Left kidney (tissue), 1 donor: ENCODE measurements at regions not wholly inside any gene's neighbourhood (a gene's known extent, or its start where the extent isn't known, plus 50 kb on each side); places are given as distances from the start of the nearest gene placed in this dataset.

Experiments
- DNase-seq: peaks from one replicate; pipeline ENCODE4 v3.0.0-alpha.2; 2013

DNA sequence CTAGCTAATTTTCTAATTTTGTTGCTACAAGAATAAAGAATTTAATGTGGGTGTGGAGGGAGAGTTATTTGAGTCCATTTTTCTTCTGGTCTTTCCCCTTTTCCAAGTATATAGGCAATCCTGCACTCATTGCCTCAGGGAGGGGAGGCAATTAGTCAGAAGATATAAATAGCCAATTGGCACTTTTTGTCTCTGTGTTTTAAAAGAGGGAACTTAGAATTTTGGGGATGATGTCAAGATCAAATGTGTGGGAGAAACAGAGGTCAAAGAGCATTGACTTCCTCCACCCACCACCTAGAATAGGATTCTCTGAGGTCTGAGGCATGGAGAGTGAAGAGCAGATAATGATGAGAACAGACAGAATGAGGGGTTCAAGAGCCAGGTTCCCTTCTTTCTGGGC is 120.3 kb upstream of the ZC3H12C start:
- no peak for DNase-seq

DNA sequence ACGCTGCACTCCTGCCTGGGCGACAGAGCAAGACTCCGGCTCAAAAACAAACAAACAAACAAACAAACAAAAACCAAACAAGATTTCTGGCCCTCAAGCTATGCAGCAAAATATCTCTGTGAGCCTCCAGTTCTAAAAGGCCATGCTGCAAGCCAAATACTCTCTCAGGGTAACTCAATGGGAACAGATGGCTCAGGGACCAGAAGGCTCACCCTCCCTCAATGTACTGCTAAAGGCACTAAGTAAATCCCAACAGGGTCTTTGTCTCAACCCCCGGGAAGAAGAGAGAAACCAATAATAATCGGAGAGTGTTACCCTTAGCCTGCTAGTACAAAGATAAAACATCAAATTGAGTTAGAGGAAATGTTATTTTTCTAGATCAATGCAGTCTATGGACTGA is 119.7 kb upstream of the ZC3H12C start:
- DNase-seq: no peak

- no peak for DNase-seq
Observed at GRCh38 chr11:109974523-109974922, 118.7 kb upstream of the ZC3H12C start.

DNA sequence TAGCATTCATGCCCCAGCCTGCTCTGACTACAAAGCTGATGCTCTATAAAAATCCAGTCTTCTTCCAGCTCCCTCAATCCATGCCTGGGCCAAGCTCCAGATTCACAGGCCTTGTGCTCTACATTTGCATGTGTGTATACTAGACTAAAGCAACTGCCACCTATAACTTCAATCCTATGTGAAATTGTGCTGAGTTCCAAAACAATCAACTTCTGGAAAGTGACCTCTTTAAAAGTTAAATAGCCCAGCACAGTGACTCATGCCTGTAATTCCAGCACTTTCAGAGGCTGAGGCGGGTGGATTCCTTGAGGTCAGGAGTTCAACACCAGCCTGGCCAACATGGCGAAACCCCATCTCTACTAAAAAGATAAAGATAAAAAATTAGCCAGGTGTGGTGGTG is 114.3 kb upstream of the ZC3H12C start:
- DNase-seq: no peak

DNA sequence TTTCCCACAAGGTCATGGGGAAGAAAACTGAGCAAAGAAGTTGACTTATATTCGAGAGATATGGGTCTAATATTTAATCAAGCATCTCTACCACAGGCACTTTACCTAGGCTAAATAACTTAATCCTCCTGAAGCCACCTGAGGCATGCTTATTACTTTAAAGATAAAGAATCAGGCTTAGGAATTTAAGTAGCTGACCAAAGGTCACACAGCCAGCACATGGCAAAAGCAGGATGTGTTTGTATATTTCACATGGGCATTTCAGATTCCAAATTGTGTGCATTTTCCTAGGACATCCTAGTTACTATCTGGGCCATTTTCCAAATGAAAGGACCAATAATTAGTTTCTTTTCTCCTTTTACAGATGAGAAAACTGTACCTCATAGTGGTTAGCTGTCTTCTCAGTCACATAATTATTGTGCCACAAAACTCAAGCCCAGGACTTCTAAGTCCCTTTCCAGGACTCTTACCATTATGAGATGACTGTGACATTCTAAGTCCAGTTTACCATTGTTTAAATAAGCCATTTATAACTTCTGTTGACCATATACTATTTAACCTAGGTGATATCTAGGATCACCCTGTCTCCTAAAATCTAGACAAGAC is 112.1 kb upstream of the ZC3H12C start:
- no peak for DNase-seq

DNA sequence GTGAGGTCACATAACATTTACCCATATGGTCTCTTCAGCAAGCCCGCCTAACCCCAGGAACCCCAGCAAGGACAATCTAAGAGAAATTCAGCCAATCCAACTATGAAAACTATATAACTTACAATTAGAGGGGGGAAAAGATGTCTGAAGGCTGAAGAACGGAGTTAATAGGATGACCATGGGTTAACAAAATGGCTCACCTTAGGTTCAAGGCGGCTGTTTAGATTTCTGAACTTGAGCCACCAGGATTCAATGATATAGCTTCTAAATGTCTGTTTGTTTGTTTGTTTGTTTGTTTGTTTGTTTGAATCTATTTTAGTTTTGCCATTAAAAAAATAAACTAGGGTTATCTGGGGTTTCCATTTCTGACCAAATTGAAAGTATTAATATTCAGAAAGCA is 109.8 kb upstream of the ZC3H12C start:
- DNase-seq: no peak

- no peak for DNase-seq
Observed at GRCh38 chr11:109984634-109985289, 108.4 kb upstream of the ZC3H12C start.

DNA sequence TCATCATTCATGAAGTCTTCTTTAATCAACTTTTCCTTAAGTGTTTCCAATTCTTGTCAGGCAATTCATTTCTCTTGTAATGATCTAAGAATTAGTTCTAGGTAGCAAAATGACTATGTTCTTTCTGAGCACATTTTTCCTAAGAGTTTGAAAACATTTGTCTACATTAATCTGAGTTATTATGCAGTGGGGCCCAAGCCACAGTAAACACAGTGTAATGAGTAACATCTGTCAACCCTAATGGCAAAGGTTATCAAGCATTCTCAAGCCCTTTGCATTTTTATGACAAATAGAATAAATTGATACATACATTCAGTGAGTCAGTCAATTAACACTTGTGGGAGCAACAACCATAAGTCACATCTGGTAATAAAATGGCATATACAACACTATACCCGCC is 106.7 kb upstream of the ZC3H12C start:
- no peak for DNase-seq

DNA sequence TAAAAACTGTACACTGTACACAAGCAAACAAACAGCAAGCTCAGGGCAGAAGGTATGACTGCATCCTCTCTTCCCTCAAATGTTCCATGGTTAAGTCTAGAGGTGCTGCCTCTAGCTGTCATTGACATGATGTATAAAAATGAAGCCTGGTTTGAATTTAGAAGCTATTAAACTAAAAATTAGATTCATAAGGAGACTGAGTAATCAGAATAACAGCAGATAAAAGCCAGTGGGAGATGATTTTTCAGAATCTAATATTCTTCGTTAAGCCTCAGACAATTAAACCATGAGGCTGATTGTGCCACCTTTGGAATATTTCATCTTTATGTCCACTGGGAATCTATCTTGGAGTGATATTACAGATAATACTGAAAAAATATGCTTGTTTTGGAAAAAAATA is 101.4 kb upstream of the ZC3H12C start:
- DNase-seq: no peak

GRCh38 chr11:109993786-109994185 is 99.4 kb upstream of the ZC3H12C start:
- no peak for DNase-seq

- no peak for DNase-seq
Observed at GRCh38 chr11:109994907-109995306, 98.3 kb upstream of the ZC3H12C start.

- no peak for DNase-seq
Observed at GRCh38 chr11:109996060-109996459, 97.1 kb upstream of the ZC3H12C start.

DNA sequence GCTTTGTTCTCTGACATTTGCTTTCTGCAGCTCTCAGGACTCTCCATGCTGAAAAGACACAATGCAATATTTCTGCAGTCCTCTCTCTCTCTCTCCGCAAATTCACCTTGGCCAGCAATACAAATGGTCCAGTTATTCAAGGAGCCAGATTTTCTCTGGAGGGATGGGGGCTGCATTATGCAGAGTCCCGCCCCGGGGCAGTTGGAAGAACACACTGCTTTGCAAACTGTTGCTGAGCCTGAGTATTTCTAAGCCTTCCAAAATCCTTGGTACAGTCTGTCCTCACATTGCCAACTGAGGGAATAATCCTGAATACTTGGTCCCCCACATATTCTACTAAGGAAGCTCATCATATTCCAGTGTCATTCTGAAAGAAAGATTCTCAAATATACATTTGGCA is 94.3 kb upstream of the ZC3H12C start:
- DNase-seq: no peak

DNA sequence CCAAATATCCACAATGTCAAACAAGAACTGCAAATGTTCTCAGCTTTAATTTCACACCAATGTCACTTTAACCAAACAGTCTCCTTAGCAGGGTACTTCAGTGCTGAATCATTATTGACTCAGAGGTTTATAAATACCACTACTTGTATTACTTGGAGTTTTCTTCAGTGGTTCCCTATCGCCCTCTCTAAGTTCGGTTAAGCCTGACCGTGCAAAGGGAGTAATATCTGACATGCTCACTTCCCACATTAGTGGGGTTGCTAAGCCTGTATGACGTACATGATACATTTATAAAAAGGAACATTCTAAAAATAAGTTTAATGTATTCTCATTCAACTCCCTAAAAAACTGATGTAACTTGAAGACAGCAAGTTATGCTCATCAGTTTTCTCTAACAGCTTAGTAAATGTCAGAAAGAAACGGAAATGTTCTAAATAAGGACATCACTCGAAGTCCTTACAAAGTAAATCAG is 93.1 kb upstream of the ZC3H12C start:
- DNase-seq: no peak

DNA sequence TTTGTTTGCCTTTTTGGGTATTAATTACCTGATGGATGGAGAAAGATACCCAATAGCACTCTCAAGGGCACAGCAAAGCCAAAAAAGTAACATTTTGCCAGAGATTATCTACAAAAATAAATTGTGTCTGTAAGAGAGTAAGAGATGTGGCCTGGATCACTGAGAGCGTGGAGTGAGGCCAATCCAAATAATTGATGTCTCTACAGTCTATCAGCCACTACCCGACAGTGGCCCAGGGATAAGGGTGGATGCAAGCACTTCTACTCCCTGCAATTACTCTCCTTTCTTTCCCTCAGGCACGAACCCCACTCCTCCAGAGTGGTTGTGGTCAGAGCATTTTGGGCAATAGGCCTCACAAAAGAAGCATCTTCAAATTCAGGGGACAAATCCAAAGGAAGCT is 92.3 kb upstream of the ZC3H12C start:
- no peak for DNase-seq

DNA sequence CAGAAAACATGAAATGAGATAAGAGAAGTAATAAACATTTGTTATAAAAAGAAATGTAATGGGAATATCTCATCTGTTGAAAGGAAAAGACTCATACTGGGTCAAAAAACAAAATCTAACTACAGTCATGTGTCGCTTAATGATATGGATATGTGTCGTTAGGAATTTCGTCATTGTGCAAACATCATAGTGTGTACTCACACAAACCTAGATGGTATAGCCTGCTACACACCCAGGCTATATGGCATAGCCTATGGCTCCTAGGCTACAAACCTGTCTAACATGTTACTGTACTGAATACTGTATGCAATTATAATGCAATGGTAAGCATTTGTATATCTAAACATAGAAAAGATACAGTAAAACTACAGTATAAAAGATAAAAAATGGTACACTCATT is 89.8 kb upstream of the ZC3H12C start:
- DNase-seq: no peak

- DNase-seq: no peak
Observed at GRCh38 chr11:110011595-110011994, 81.6 kb upstream of the ZC3H12C start.

- DNase-seq: no peak
Observed at GRCh38 chr11:110015695-110016094, 77.5 kb upstream of the ZC3H12C start.

DNA sequence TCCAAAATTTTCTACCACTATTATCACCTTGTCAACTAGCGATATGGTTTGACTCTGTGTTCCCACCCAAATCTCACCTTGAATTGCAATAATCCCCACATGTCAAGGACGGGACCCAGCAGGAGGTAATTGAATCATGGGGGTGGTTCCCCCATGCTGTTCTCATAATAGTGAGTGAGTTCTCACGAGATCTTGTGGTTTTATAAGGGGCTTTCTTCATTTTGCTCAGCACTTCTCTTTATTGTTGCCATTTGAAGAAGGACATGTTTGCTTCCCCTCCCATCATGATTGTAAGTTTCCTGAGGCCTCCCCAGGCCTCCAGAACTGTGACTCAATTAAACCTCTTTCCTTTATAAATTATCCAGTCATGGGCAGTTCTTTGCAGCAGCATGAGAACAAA is 73.5 kb upstream of the ZC3H12C start:
- DNase-seq: no peak

DNA sequence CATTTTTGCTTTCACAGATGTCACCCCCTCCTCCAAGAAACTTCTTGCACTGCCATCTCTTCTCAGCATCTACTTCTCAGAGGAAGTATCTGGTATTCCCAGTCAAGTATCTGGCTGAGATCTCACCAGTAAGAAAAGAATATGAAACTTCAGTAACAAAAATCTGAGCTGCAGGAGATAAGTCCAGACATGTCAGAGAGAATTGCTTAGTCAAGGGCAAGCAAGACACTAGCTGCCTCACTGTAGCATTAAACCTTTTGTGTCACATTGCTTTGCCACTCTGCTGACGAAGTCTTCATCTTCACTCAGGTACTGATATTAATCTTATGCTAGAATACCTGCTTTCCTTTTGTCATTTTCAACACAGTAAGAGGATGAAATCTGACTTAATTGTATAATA is 70.6 kb upstream of the ZC3H12C start:
- no peak for DNase-seq

- no peak for DNase-seq
Observed at GRCh38 chr11:110023711-110024110, 69.5 kb upstream of the ZC3H12C start.

DNA sequence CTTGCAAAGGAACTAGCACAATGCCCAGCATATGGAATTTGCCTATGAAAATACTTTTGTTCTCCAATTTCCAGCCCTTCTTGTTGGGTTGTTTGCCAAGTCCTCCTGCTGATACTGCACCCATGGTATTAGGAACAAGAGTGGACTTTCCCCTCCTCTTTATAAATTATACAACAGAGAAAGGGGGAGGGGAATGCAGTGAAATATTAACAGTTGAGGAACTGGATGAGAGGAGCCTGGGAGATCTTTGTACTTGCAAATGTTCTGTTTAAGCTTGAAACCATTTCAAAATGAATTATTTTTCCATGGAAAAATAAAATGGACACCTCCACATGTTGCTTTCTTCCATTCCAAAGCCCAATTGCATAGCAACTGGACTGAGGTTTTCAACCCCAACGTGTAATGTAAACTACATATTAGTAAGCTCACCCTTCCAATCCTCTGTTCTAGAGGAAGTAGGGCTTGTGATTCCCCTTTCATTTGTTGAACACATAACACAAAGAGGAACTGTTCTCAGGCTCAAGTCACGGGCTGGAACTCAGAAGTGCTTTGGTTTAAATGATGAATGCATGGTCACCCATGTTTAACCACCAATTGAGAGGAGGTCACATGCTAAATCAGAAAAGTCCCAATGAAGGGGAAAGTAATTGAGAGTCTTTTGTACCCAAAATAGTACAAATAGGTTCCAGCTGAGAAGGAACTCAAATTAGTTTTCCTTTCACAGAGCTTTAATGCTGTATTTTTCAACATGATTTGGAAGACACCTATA is 66.2 kb upstream of the ZC3H12C start:
- peak; percentile 11 for DNase-seq

DNA sequence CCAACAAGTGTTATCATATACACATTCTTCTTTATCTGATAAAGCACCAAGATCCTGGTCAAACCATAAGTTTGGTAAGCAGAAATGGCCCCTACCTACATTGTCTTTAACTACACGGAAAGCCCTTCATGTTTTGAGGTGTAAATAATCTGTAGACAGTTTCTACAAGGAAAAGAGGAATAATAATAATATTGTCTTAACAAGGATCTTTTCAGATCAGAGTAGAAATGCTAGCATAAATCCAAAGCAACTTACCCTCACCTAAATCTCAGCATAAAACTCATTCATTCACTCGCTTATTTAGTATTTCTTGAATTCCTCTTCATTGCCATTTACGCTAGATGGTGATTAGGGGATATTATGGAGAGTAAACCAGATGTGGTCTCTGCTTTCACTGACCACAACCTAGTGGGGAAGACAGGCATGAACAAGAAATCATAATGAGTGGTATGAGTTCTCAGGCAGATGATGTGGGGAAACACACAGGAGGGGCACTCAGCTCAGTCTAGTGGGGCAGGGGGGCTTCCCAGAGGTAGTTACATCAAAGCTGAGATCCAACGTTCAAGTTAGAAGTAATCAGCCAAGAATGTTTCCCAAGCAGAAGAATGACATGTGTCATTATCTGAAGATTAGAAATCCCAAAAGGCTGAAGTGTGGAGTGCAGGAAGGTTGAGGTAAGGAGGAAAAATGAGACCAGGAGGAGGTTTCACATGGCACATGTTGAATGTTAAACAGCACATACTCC is 65.4 kb upstream of the ZC3H12C start:
- DNase-seq: no peak
